ENCODE measurements at regions not wholly inside any gene's neighbourhood (a gene's known extent, or its start where the extent isn't known, plus 50 kb on each side); places are given as distances from the start of the nearest gene placed in this dataset.

DNA sequence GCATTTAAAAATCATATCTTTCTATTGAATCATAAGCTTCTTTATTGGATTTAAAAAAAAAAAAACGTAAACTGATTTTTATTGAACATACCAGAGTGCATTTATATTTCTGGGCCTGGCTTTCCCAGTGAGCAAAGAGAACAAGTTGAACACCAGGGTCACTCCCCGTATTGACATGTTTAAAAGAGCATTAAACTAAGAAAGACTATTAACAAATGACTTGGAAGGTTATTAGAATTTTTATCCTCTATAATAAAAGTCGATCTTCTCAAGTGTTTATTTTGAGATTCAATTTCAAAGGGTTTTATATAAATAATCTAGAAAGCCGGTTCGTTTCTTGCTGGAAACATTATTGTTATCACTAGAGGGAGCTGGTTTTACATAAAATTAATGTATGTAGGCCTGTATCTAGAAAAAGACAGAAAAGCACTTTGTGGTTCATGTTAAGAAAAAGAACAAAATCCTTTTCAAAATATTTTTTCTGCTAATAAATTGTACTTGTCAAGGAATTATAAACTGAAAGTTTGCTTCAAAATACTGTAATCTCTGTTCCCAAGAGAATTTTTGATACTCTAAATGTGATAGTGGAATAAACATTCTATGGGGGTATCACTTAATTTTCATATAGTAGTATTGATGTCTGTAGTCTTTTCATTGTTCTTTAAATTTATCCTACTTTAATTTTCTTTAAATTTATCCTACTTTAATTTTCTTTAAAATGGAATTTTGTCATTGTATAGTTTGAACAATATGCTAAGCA is 321.8 kb upstream of the MME start:
- TF ChIP-seq, protein P1, sequence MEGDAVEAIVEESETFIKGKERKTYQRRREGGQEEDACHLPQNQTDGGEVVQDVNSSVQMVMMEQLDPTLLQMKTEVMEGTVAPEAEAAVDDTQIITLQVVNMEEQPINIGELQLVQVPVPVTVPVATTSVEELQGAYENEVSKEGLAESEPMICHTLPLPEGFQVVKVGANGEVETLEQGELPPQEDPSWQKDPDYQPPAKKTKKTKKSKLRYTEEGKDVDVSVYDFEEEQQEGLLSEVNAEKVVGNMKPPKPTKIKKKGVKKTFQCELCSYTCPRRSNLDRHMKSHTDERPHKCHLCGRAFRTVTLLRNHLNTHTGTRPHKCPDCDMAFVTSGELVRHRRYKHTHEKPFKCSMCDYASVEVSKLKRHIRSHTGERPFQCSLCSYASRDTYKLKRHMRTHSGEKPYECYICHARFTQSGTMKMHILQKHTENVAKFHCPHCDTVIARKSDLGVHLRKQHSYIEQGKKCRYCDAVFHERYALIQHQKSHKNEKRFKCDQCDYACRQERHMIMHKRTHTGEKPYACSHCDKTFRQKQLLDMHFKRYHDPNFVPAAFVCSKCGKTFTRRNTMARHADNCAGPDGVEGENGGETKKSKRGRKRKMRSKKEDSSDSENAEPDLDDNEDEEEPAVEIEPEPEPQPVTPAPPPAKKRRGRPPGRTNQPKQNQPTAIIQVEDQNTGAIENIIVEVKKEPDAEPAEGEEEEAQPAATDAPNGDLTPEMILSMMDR (IDR thresholded peaks at IDR 0.05): peak; percentile 49
- TF ChIP-seq EZH2 (IDR thresholded peaks at IDR 0.05): no peak

Data from neural progenitor cell (in vitro differentiated cells).